ENCODE measurements at regions not wholly inside any gene's neighbourhood (a gene's known extent, or its start where the extent isn't known, plus 50 kb on each side); places are given as distances from the start of the nearest gene placed in this dataset.
"Not testable (repeated sequence)": the region's sequence is repeated elsewhere in the genome, so short reads cannot be mapped to it uniquely, and the experiment has no call there.

DNA sequence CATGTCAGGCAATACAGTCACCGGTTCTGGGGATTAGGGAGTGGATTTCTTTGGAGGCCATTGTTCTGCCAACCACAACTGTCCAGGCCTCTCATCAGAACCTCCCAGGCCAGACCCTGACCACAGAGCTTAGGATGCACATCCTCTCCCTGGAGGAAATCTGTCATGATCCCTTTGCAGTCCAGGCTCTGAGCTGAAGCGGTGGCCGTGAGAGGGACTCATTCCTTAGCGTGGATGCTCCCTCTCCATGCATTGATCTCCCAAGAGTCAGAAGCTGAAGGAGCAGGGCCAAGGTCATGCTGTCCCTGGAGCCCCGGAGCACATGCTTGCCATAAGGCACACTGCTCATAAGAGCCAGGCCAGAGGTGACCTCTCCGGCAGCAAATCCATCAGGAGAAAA, 181.4 kb downstream of the COPRS start:
- ATAC-seq (no peak), DNase-seq (no peak)

DNA sequence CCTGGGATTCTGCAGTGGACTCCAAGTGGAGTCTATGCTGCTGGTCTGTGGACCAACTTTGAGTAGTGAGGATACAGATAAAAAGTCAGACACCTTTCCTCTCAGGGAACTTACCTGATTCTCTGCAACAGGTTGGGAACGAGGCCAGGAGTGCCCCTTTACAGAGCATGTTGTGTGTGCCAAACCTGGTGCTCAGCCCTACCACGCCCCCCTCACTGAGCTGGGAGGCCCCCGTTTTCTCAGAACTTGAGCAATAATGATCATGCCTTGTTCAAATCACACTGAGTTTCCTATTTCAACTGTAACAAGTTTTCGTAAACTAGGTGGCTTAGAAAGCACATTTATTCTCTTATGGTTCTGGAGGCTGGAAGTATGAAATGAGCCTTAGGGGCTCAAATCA, 182.0 kb downstream of the COPRS start:
- no peak for DNase-seq

DNA sequence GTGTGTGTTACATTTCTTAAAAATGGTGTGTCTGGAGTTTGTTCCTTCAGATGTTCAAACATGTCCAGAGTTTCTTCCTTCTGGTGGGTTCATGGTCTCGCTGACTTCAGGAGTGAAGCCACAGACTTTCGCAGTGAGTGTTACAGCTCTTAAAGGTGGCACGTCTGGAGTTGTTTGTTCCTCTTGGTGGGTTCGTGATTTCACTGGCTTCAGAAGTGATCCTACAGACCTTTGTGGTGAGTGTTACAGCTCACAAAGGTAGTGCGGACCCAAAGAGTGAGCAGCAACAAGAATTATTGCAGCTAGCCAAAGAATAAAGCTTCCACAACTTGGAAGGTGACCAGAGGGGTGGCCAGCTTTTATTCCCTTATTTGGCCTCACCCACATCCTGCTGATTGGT, 183.7 kb downstream of the COPRS start:
- DNase-seq, ATAC-seq: not testable (repeated sequence)

More for the DNA sequence above, 182.0 kb downstream of the COPRS start:
- no peak for ATAC-seq

DNA sequence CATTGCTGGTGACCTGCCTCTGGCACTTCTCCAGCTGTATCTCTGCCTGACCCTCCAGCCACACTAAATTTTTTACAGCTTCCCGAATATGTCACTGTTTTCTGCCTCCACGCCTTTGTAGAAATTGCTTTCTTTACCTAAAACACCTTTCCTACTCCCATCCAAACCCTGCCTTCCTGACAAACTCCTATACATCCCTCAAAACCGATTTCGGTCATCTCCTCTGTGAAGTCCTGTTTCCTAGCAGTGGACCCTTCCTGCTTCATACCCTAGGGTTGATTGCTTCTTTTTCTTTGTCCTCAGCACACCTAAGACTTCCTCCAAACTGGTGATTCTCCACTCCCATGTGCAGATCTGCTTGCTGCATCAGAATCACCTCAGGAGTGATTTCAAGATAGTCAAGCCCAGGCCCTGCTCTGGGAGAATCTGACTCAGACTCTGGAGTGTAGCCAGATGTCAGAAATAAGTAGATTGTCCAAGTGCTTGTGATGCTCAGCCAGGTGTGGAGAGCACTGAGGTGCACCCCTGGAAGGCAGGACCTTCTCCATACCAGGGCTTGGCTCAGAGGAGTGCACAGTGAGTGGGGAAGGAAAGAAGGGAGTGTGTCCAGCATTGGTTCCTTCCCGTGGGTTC, 184.2 kb downstream of the COPRS start:
- DNase-seq (no peak), ATAC-seq (no peak)

DNA sequence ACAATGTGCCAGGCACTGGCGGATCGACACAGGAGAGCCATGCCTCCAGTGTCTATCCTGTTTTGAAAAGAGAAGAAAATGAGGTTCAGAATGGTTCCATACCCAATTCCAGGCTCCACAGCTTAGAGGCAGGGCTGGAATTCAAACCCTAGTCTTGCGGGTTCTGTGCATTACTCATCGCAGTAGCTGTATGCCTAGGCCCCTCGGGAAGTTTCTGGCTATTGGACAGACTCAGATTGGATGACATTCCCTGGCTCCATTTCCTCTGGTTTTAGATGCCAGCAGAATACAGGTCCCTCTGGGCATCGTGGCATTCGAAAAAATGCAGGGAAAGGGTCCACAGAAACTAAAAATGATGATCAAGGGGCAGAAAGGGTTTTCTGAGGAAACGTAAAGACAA, 184.7 kb downstream of the COPRS start:
- no peak for ATAC-seq
- DNase-seq, result no peak

DNA sequence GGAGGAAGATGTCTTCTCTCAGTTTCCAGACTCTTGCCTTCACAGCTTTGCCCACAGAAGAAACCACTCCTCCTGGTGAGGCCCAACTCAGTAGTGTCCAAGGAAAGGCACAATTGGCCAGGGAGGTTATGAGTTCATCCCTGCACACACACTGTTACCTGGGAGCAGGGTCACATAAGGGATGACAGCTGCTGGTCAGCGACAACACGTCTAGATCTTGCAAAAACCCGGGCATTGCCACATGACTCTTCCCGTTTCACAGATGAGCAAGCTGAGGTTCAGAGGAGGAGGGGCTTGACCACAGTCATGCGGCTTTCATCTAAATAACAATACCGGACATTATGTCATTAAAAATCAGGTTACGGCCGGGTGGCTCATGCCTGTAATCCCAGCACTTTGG, 186.0 kb downstream of the COPRS start:
- no peak for DNase-seq

DNA sequence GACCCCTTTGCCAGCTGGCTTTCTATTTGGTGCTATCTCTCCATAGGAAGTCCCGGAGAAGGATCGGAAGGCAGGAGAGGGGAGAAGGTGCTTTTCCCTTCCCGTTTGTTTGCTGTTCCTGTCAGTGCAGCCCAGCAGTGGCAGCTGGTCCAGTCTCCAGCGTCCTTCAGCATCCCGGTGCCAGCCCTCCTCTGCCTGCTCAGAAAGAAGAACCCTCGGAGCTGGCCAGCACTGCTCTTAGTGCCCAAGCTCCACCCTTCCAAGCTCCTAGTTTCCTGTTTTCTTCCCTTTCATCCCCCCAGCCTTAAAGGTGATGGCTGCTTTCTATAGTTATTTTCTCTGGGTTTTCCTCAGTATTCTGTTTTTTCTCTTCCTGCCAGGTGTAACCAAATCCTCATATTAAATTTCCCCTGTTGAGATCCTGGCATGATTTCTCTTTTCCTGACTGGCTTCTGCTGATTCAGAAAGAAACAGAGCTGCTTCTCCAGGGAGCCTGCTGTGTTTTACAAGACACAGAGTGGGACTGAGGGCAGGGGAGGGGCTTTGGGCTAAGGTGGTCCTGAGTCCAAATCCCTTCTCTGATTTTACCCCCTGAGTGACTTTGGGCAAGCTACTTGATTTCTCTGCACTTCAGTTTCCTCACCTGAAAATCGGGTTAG, 186.8 kb downstream of the COPRS start:
- DNase-seq, result no peak
- no peak for ATAC-seq

More for the DNA sequence above, 186.0 kb downstream of the COPRS start:
- ATAC-seq, result no peak

DNA sequence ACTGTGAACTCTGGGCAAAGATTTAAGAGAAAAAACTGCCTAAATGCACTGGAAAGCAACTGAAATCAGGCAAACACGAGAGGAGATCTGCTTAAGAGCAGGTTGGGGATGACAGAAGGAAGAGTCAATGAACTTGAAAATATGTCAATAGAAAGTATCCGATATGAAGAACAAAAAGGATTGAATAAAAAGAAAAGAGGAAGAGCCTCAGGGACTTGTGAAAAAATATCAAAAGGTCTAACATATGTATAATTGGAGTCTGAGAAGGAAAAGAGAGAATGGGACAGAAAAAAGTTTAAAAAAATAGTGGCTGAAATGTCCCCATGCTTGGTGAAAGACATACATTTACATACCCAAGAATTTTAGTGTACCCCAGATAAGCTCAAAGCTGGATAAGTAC, 195.5 kb downstream of the COPRS start:
- no peak for DNase-seq
- no peak for ATAC-seq

DNA sequence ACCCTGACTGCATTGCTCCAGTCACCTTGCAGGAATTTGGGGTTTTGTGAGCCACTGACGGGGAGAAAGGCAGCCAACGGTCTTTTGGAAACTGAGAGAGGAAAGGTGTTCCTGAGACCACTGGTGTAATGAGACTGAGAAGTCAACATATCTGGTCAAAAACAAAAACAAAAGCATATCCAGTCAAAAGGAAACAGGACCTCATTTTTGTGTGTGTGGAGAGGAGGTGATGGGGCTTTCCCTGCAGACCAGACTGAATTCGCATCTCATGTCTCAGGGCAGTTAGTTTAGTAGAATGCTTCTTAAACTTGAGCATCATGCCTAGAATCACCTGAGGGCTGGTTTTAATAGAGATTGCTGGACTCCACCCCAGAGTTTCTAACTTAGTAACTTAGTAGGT, 198.4 kb downstream of the COPRS start:
- DNase-seq (no peak), ATAC-seq (no peak)

DNA sequence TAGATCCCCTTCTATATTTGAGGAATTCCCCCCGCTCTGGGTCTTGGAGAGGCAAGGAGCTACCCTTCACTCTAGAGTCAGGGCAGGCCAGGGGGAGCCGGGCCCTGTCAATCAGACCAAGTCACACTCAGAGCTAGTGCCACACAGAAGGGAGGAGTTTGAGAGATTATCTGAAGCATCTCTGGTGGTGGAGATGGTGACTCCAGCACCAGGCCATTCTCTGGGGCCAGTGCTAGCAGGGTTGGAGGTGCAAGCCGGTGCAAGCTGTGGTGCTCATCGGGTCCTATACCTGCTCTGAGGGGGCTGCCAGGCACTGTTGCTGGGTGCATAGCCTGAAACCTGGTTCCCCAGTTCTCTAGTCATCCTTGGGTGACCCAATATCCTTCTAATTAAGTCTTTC, 201.2 kb downstream of the COPRS start:
- no peak for DNase-seq

DNA sequence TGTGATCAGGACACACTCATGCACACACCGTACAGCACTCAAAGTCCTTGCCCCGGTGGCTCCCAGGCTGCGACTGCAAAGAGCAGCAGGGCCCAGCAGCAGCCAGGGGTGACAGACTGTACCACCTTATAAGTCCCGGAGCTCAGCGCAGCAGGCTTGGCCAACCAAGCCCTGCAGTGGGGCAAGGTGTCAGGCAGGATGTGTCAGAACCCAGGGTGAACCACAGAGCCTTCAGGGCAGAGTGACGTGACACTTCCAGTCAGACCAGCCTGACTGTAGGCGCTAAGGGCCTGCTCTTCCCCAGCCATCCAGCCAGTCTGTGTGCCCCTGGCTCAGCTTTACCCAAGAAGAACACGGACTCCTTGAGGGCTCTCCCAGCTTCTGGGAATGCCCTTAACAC, 204.1 kb downstream of the COPRS start:
- peak; percentile 86 for ATAC-seq
- peak; percentile 25 for DNase-seq

More for the DNA sequence above, 201.2 kb downstream of the COPRS start:
- ATAC-seq, result no peak

DNA sequence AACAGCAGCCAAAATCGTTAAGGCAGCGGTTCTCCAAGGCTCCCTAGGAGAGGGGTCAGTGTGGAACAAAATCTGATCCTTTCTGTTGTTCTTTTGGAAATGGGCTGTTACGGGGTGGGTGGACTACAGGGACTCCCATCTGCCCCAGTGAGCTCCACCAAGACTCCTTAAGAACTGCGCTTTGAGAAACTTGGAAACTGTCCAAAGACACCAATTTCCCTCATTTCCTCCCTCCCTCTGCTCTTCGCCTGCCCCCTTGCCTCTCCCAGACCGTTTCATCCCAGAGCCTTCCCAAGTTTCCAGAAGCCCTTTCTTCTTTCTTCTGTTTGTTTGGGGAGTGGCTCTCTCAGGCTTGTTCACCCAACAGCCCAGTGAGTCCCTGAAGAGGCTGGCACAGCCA, 205.4 kb downstream of the COPRS start:
- DNase-seq (no peak), ATAC-seq (no peak)

DNA sequence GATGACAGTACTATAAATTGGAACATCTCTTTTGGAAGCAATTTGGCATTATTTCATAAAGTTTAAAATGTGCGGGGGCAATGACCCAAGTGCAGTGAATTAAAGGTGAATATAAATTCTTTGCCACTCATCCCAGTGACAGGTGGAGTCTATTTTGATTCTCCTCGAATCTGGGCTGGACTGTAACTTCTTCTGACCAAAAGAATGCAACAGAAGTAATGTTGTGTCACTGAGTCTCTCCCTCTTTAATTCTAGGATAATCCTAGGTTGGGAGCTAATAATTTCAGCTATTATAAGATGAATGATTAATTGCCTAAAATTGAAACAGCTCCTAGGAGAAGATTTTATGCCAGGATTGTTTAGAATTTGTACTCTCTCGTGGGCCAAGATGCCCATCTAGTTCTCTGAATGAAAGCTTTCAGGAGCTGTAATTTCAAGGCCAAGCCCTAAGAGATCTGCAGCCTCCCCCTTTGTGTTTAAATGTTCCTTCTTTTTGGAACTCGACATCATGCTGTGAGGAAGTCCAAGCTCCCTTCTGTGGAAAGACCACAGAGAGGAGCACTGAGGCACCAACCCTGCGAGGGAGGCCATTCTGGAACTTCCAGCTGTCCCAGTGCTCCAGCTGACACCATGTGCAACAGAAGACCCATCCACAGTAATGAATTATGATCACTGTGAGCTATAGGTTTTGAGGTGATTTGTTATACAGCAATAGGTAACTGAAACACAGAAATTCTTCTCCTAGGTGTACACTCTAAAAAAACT, 208.1 kb downstream of the COPRS start:
- ATAC-seq (no peak), DNase-seq (no peak)

DNA sequence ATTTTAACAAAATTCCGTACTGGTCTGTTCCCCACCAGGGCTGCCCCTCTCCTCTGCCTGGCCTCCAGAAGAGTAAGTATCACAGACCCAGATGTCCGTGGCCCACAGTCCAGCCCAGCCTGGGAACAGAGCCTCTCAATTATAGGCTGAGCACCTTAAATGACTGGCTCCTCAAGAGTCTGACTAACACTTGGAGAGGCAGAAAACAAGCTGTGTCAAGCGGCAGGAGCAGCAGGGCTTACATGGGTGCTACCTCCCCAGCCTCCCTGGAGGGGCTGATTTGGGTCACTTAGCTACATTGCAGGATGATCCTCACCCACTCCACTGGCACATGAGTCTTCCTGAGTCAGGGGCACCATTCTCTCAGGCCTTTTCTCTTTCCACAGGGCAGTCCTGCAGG, 209.7 kb downstream of the COPRS start:
- no peak for DNase-seq
- ATAC-seq, result no peak

DNA sequence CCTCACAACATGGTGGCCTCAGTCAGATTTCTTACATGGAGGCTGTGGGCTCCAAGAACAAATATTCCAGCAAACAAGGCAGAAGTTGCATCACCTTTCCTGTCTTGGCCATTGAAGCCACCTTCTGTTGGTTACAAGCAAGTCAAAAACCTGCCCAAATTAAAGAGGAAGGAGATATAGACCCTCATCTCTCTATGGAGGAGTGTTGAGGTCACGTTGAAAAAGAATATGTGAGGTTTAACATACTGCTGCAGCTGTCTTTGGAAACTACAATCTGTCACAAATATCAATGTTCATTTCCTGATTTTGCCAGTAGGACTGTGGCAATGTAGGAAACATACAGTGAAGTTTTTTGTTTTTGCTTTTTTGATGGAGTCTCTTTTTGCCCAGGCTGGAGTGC, 211.4 kb downstream of the COPRS start:
- DNase-seq (no peak), ATAC-seq (no peak)

DNA sequence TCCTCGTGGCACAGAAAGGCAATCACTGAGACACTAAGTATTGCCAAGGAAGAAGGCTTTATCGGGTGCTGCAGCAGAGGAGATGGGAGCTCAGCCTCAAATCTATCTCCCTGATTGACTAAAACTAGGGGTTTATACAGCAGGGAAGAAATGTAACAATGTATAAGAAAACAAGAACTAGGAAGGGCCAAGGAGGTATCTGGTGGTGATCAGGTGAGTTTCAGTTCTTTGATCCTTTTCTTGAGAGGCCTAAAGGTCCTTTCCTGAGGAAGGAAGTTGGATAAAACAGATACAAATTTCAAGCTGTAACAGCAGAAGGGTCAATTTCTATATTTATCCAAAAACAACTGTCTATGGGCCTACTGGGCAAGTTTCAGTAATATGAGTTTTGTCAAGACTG, 212.4 kb downstream of the COPRS start:
- ATAC-seq, result no peak
- DNase-seq, result no peak

DNA sequence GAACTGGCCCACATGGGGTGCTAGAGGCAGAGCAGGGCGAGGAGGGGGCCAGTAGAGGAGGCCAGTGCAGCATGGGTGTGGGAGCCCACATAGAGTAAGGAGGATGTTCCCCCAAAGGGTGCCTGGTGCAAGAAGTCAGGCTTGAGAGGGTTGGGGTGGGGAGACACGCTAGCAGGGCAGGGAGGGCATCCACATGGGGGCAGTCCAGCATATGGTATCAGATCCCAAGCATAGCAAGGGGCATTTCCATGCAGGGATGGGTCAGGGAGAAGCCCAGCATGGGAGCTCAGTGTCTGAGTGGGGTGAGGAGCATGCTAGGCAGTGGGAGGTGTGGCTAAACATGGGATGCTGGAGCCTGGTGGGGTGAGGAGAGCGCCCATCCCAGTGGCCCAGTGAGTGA, 213.7 kb downstream of the COPRS start:
- DNase-seq (peak; percentile 11), ATAC-seq (no peak)

DNA sequence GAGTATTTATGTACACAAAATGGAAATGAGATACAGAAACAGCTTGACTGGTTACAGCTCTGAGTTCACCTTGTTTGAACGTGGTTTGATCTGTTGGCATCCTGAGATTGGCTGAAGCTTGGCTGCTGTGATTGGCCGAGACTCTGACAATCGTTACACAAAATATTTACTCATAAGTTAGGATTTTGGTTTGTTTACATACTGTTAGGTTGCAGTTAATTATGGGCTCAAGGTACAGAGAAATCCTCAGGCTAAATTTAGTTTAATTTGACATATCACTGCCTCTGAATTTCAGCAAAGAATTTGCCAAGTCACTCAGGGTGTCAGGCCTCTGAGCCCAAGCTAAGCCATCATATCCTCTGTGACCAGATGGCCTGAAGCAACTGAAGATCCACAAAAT, 227.3 kb downstream of the COPRS start:
- ATAC-seq (no peak), DNase-seq (no peak)

DNA sequence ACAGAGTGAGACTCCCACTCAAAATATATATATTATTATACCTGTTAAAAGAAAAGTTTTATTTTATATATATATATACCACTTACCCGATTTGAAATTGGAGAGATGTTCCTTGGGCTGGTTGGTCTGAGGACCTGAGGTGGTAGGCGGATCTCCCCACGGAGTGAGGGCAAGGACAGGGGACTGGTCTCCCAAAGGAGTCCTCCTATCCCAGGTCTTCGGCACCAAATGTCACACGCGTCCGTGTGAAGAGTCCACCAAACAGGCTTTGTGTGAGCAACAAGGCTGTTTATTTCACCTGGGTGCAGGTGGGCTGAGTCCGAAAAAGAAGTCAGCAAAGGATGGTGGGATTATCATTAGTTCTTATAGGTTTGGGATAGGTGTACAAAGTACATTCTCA, 228.2 kb downstream of the COPRS start:
- DNase-seq, ATAC-seq: not testable (repeated sequence)

DNA sequence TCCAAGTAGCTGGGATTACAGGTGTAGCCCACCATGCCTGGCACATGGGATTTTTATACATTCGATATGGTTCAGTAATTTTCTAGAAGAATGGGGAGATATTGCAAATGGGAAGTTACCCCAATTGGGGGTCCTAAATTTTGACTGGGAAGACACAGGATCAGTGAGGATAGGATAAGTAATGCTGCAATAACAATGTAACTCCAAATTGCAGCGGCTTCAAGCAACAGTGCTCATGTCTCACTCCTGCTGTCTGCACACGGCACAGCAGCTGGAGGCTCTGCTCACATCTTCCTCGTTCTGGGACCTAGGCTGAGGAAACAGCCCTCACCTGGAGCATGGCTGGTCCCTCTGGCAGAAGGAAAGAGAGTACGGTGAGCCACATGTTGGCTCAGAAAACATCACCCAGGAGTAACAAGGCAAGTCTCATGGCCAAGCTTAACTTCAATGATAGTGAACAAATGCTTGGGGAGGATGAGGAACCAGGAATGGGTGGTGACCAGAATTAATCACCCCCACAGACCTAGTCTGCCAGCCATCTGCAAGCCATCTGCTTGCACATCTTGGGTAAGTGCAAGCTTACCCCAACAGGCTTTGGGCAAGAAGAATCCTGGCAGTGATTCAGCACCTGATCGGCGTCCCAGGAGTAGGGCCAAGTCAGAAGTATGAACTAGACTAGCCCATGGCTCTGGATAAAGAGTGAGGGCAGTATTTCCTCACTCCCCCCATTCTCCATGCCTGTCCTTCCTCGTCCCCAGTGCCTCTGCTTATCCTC, 229.2 kb downstream of the COPRS start:
- ATAC-seq, result no peak

DNA sequence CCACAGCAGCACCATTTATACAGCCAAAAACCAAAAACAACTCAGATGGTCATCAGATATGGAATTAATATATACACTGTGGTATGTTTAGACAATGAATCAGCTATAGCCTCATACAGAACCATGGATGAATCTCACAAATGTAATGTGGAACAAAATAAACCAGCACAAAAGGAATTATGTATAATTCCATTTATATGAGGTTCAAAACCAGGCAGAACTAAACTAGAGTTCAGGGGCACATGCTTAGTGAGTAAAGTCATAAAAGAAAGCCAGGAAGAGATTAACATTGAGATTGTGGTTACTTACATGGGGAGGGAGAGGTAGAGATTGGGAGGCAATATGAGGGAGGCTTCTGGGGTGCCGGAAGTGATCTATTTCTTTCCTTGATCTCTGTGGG, 231.1 kb downstream of the COPRS start:
- no peak for DNase-seq
- no peak for ATAC-seq

More for the DNA sequence above, 229.2 kb downstream of the COPRS start:
- DNase-seq, result no peak

DNA sequence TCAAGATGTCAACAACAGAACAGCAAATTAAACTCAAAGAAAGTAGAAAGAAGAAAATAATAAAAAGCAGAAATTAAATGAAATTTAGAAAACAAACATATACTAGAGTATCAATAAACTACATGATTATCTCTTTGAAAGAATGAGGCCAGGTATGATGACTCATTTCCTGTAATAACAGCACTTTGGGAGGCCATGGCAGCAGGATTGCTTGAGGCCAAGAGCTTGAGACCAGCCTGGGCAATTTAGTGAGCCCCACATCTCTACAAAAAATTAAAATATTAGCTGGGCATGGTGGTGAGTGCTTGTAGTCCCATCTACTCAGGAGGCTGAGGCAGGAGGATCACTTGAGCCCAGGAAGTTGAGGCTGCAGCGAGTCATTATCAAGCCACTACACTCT, 232.5 kb downstream of the RAB11FIP4 start:
- DNase-seq (no peak), ATAC-seq (no peak)

DNA sequence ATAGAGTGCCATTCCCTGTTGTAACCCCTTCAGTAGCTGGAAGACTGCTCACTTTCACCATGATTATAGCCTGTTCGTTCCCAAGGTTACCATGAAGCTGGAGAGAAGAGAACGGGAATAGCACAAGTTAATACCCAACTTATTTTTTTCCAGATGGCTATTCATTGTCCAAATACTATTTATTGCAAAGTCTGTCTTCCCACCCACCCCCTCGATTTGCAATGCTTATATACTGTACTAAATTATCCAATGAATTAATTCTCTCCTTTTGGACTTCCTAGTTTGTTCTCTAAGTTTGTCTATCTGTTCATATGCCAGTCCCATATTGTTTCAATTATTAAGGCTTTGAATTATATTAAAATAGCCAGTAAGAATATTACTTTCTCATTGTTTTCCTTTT, 231.0 kb downstream of the RAB11FIP4 start:
- ATAC-seq, result no peak
- DNase-seq, result no peak
